Panc1 (cell line): ENCODE measurements at regions not wholly inside any gene's neighbourhood (a gene's known extent, or its start where the extent isn't known, plus 50 kb on each side); places are given as distances from the start of the nearest gene placed in this dataset.

Experiments
- ATAC-seq: fragments of 200-7000 bp; cut with Tn5 transposase; 2 replicates; pipeline ENCODE4 v1.9.1; 2020; ENCODE audit warnings: mild to moderate bottlenecking, moderate library complexity
- BruUV-seq: library from RNA; stranded (reverse); fragments of 400-500 nt; replicated peaks from 2 replicates; lab custom pipeline; 2021; lab: Mats Ljungman, UMichigan
- CTCF ChIA-PET: fragments of 300-600 bp; sonication (Branson Sonifier 250); formaldehyde crosslinking; loops from one replicate; lab custom pipeline; 2022; ENCODE audit warnings: antibody characterized with exemption; lab: Charles Lee
- POLR2A ChIA-PET: fragments of 300-600 bp; sonication (Branson Sonifier 250); formaldehyde crosslinking; loops from one replicate; lab custom pipeline; 2022; ENCODE audit warnings: antibody characterized with exemption; lab: Charles Lee
- DNase-seq: peaks from one replicate; pipeline ENCODE4 v3.0.0-alpha.2; 2010; ENCODE audit warnings: low read depth, low spot score
- H3K27ac ChIP-seq: 2 replicates; pipeline ENCODE4 v1.5.1; 2011; ENCODE audit warnings: mild to moderate bottlenecking, low read length, inconsistent platforms
- H3K27me3 ChIP-seq: fragments of 200-500 bp; sonication (Bioruptor generic); 2 replicates; pipeline ENCODE4 v1.6.0; 2014; ENCODE audit warnings: low read length, inconsistent platforms; ENCODE audit not compliant: control insufficient read depth, insufficient read depth
- H3K36me3 ChIP-seq: fragments of 200-500 bp; sonication (Bioruptor generic); 2 replicates; pipeline ENCODE4 v1.5.1; 2014; ENCODE audit warnings: inconsistent platforms, mild to moderate bottlenecking, low read length, moderate library complexity; ENCODE audit not compliant: control insufficient read depth, insufficient read depth
- H3K4me1 ChIP-seq: 2 replicates; pipeline ENCODE4 v1.5.1; 2011; ENCODE audit warnings: inconsistent platforms, mild to moderate bottlenecking, low read length, moderate library complexity; ENCODE audit not compliant: control insufficient read depth, insufficient read depth
- H3K4me3 ChIP-seq, 2 experiments: 2 replicates each; pipeline ENCODE4 v1.5.1; 2011 to 2012; ENCODE audit warnings: low read depth in 2 of 2, low read length in 2 of 2, mild to moderate bottlenecking in 2 of 2, inconsistent platforms in 1 of 2, moderate library complexity in 1 of 2
- H3K9me3 ChIP-seq: fragments of 200-500 bp; sonication (Bioruptor generic); 2 replicates; pipeline ENCODE4 v1.5.1; 2014; ENCODE audit warnings: low read depth, mild to moderate bottlenecking, inconsistent platforms, low read length, moderate library complexity; ENCODE audit not compliant: control insufficient read depth, insufficient read depth
- POLR2AphosphoS5 ChIP-seq: IDR thresholded peaks from 2 replicates; pipeline ENCODE4 v1.6.1; 2012; ENCODE audit warnings: mild to moderate bottlenecking, low read depth, low read length, moderate library complexity
- SIN3A ChIP-seq: IDR thresholded peaks from 2 replicates; pipeline ENCODE4 v1.6.1; 2012; ENCODE audit warnings: low read depth, mild to moderate bottlenecking, low read length, moderate library complexity, borderline replicate concordance; ENCODE audit not compliant: insufficient read depth
- TCF7L2 ChIP-seq: IDR thresholded peaks from 2 replicates; pipeline ENCODE4 v1.6.1; 2011; ENCODE audit warnings: mild to moderate bottlenecking, low read depth, low read length, inconsistent platforms
- in situ Hi-C: cut with HindIII; loops from 2 replicates; pipeline ENCODE4 v1.10.0; 2016; ENCODE audit warnings: low sequenced_read_pairs, low pct_unique_long_range_greater_than_20kb
- intact Hi-C: fragments of 100-400 bp; cut with micrococcal nuclease; formaldehyde crosslinking; loops from one replicate; pipeline ENCODE4 v1.10.0; 2022; ENCODE audit not compliant: unreplicated experiment
- TF ChIP-seq, protein P1 (sequence below), 2 experiments: IDR thresholded peaks; 2 replicates each; pipeline ENCODE4 v1.6.1; 2011 to 2012; ENCODE audit warnings: low read depth in 2 of 2, control low read depth in 1 of 2, low read length in 1 of 2, mild to moderate bottlenecking in 1 of 2, moderate library complexity in 1 of 2; ENCODE audit not compliant: insufficient read depth in 1 of 2
- TF ChIP-seq, protein P2 (sequence below): fragments of 450-650 bp; IDR thresholded peaks from 2 replicates; pipeline ENCODE4 v1.5.1; 2017; ENCODE audit warnings: mild to moderate bottlenecking

DNA sequence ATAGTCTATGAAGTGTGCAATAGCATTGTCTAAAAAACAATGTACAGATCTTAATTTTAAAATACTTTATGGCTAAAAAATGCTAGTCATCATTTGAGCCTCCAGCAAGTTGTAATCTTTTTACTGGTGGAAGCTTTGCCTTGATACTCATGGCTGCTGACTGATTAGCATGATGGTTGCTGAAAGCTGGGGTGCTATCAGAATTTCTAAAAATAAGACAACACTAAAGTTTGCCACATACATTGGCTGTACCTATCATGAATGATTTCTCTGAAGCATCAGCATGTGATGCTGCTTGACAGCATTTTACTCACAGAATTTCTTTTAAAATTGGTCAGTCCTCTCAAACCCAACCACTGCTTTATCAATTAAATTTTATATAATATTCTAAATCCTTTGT, 101.5 kb upstream of the TMEM168 start:
- Histone ChIP-seq H3K9me3 (no peaks in the 10 kb centered on the region), H3K36me3 (no peaks in the 10 kb centered on the region), H3K27ac (no peak overlapping the region), H3K4me1 (no peaks in the 10 kb centered on the region), H3K4me3 (no peak overlapping the region), H3K27me3 (no peaks in the 10 kb centered on the region)
- DNase-seq (no peak), ATAC-seq (no peak)
- in situ Hi-C loops (no loop called here), intact Hi-C loops (loop anchor here (10.0 kb wide), 1 partner anchor 1137 kb away; no protein-coding TSS in a partner anchor)
- BruUV-seq, result no TSS peak
- ChIA-PET CTCF (no interaction called here), POLR2A (no interaction called here)
- TF ChIP-seq TCF7L2, result no peak

DNA sequence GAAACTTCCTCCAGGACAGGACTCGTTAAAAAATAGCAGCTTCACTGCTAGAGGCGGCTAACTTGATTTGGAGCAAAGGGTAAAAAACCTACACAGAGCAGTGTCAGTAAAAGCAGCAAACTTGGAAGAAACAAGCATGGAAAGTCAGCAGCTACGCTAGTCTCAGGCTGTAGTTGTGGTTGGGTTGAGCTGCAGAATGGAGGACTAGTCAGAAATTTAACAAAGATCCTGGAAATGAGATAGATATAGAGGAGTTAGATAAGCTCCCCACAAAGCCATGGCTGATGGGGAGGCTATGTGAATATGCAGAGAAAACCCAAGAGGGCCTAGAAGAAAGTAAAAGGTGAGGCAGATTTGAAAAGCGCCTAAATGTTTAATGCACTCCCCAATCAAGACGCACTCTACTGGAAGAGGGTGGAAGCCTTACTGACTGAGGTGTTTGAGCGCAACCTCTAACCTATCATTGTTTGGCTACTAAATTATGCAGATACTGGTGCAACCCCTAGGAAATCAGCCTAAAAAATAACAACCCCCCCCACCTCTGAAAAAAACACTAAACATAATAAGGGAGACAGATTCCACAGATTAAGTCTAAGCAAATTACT, 99.7 kb upstream of the TMEM168 start:
- ATAC-seq (no peak), DNase-seq (no peak)
- no peak for TF ChIP-seq TCF7L2
- TF ChIP-seq, protein P1, sequence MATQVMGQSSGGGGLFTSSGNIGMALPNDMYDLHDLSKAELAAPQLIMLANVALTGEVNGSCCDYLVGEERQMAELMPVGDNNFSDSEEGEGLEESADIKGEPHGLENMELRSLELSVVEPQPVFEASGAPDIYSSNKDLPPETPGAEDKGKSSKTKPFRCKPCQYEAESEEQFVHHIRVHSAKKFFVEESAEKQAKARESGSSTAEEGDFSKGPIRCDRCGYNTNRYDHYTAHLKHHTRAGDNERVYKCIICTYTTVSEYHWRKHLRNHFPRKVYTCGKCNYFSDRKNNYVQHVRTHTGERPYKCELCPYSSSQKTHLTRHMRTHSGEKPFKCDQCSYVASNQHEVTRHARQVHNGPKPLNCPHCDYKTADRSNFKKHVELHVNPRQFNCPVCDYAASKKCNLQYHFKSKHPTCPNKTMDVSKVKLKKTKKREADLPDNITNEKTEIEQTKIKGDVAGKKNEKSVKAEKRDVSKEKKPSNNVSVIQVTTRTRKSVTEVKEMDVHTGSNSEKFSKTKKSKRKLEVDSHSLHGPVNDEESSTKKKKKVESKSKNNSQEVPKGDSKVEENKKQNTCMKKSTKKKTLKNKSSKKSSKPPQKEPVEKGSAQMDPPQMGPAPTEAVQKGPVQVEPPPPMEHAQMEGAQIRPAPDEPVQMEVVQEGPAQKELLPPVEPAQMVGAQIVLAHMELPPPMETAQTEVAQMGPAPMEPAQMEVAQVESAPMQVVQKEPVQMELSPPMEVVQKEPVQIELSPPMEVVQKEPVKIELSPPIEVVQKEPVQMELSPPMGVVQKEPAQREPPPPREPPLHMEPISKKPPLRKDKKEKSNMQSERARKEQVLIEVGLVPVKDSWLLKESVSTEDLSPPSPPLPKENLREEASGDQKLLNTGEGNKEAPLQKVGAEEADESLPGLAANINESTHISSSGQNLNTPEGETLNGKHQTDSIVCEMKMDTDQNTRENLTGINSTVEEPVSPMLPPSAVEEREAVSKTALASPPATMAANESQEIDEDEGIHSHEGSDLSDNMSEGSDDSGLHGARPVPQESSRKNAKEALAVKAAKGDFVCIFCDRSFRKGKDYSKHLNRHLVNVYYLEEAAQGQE (IDR thresholded peaks at IDR 0.05; ENCODE audit: insufficient read depth in 1 of 2, low read depth in 2 of 2, low read length in 1 of 2), result no peak
- TF ChIP-seq, protein P2, sequence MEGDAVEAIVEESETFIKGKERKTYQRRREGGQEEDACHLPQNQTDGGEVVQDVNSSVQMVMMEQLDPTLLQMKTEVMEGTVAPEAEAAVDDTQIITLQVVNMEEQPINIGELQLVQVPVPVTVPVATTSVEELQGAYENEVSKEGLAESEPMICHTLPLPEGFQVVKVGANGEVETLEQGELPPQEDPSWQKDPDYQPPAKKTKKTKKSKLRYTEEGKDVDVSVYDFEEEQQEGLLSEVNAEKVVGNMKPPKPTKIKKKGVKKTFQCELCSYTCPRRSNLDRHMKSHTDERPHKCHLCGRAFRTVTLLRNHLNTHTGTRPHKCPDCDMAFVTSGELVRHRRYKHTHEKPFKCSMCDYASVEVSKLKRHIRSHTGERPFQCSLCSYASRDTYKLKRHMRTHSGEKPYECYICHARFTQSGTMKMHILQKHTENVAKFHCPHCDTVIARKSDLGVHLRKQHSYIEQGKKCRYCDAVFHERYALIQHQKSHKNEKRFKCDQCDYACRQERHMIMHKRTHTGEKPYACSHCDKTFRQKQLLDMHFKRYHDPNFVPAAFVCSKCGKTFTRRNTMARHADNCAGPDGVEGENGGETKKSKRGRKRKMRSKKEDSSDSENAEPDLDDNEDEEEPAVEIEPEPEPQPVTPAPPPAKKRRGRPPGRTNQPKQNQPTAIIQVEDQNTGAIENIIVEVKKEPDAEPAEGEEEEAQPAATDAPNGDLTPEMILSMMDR, result no peak
- no peak for TF ChIP-seq SIN3A
- no peak for TF ChIP-seq POLR2AphosphoS5
- in situ Hi-C loops (no loop called here), intact Hi-C loops (loop anchor here (10.0 kb wide), 1 partner anchor 1135 kb away; no protein-coding TSS in a partner anchor)
- CTCF ChIA-PET, result no interaction called here
- Histone ChIP-seq H3K27ac (no peak overlapping the region), H3K4me1 (no peaks in the 10 kb centered on the region), H3K27me3 (no peaks in the 10 kb centered on the region), H3K36me3 (no peaks in the 10 kb centered on the region), H3K4me3 (no peak overlapping the region), H3K9me3 (no peaks in the 10 kb centered on the region)
- POLR2A ChIA-PET, result no interaction called here
- no TSS peak for BruUV-seq

DNA sequence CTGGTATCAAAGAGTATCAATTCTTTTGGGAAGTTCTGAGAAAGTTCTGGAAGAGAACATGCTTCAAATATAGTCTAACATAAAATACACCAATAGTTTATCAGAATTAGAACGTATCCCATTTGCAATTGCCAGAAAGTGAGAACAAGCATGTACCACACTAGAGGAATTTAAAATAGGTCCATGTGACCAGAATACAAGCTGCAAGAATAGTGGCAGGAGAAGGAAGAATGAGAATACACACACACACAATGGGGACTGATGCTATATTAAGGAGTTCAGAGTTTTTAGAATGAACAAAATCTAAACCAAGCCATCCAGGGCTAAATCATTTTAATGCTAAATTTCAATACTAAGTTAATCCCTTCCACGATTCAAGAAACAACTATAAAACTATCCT, 99.1 kb upstream of the TMEM168 start:
- intact Hi-C loops, result no loop called here
- no peak for ATAC-seq
- no peaks in the 10 kb centered on the region for H3K4me1 ChIP-seq
- H3K36me3 ChIP-seq, result no peaks in the 10 kb centered on the region
- ChIA-PET POLR2A (no interaction called here), CTCF (no interaction called here)
- in situ Hi-C loops, result no loop called here
- H3K4me3 ChIP-seq, result no peak overlapping the region
- no peak overlapping the region for H3K27ac ChIP-seq
- H3K27me3 ChIP-seq, result no peaks in the 10 kb centered on the region
- DNase-seq, result no peak
- TF ChIP-seq, protein P2, result no peak
- TF ChIP-seq SIN3A (no peak), POLR2AphosphoS5 (no peak), TCF7L2 (no peak)
- TF ChIP-seq, protein P1 (IDR thresholded peaks at IDR 0.05; ENCODE audit: insufficient read depth in 1 of 2, low read depth in 2 of 2, low read length in 1 of 2), result no peak
- no peaks in the 10 kb centered on the region for H3K9me3 ChIP-seq
- BruUV-seq, result no TSS peak
